Esophagus squamous epithelium (tissue), 4 donors: ENCODE measurements at regions not wholly inside any gene's neighbourhood (a gene's known extent, or its start where the extent isn't known, plus 50 kb on each side); places are given as distances from the start of the nearest gene placed in this dataset.

Experiments used
- POLR2A ChIP-seq, 4 donors: fragments of 450-650 bp; IDR thresholded peaks; one replicate each; pipeline ENCODE4 v1.6.1; 2017; ENCODE audit warnings: antibody characterized with exemption in 4 of 4, mild to moderate bottlenecking in 4 of 4, moderate library complexity in 3 of 4
- TF ChIP-seq, protein P1 (sequence below), 6 experiments: fragments of 450-650 bp in 4 of 6; fragments of 200-600 bp in 2 of 6; sonication (generic) in 2 of 6; IDR thresholded peaks; one replicate each; pipeline ENCODE4 v1.5.1; 2016 to 2019; ENCODE audit warnings: antibody characterized with exemption in 6 of 6, mild to moderate bottlenecking in 4 of 6, moderate library complexity in 4 of 6

DNA sequence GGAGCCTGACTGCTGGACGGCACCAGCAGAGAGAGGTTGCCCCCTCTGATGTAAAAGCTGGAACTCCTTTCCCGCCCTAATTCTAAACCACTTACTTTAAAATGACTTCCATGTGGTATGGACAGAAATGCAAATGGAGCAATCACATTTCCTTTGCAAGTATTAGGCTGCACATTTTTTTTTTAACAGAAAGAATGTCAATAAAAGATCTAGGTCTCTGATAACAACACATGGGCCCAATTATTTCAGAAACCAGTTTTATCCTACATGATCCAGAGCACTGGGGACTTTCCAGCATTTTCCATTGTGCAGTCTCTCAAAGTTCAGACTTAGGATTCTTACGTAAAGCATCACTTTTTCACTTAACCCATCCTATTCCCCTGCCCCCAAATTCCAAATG, 203.7 kb downstream of the NXNL2 start:
- TF ChIP-seq, protein P1, sequence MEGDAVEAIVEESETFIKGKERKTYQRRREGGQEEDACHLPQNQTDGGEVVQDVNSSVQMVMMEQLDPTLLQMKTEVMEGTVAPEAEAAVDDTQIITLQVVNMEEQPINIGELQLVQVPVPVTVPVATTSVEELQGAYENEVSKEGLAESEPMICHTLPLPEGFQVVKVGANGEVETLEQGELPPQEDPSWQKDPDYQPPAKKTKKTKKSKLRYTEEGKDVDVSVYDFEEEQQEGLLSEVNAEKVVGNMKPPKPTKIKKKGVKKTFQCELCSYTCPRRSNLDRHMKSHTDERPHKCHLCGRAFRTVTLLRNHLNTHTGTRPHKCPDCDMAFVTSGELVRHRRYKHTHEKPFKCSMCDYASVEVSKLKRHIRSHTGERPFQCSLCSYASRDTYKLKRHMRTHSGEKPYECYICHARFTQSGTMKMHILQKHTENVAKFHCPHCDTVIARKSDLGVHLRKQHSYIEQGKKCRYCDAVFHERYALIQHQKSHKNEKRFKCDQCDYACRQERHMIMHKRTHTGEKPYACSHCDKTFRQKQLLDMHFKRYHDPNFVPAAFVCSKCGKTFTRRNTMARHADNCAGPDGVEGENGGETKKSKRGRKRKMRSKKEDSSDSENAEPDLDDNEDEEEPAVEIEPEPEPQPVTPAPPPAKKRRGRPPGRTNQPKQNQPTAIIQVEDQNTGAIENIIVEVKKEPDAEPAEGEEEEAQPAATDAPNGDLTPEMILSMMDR (IDR thresholded peaks at IDR 0.05) = no peak
- TF ChIP-seq POLR2A (IDR thresholded peaks at IDR 0.05) = no peak
